ENCODE measurements at regions not wholly inside any gene's neighbourhood (a gene's known extent, or its start where the extent isn't known, plus 50 kb on each side); places are given as distances from the start of the nearest gene placed in this dataset.

GRCh38 chr12:115001571-115002180 is 317.7 kb upstream of the TBX3 start:
- TF ChIP-seq CTCF (IDR thresholded peaks at IDR 0.05; ENCODE audit: low read length): no peak
- TF ChIP-seq EZH2 (IDR thresholded peaks at IDR 0.05; ENCODE audit: borderline replicate concordance, low read length): no peak

All from OCI-LY1 (cell line).